SK-N-SH (cell line): ENCODE measurements at regions not wholly inside any gene's neighbourhood (a gene's known extent, or its start where the extent isn't known, plus 50 kb on each side); places are given as distances from the start of the nearest gene placed in this dataset.

Experiments
- CTCF ChIA-PET: fragments of 300-600, 350-600 bp; formaldehyde crosslinking; extraction: SDS; loops from one replicate; lab custom pipeline; 2021; lab: Yijun Ruan, JAX
- POLR2A ChIA-PET: fragments of 350-600 bp; sonication (Branson Sonifier 250); formaldehyde crosslinking; extraction: SDS; loops from one replicate; lab custom pipeline; 2020; ENCODE audit warnings: antibody characterized with exemption, inconsistent platforms; lab: Yijun Ruan, JAX
- DNase-seq: peaks from one replicate; pipeline ENCODE4 v3.0.0; 2012
- H2AFZ ChIP-seq: fragments of 200-600 bp; sonication (generic); 2 replicates; pipeline ENCODE4 v1.8.1; 2016; ENCODE audit warnings: antibody characterized with exemption, mild to moderate bottlenecking, low read depth
- H3F3A ChIP-seq: fragments of 200-600 bp; sonication (generic); replicated peaks from 2 replicates; pipeline ENCODE3; 2016; ENCODE audit warnings: antibody characterized with exemption, mild to moderate bottlenecking; ENCODE audit not compliant: insufficient read depth
- H3K27ac ChIP-seq, 2 experiments: fragments of 200-500 bp in 1 of 2; fragments of 200-600 bp in 1 of 2; sonication (Bioruptor generic) in 1 of 2; sonication (generic), shearing (Covaris generic) in 1 of 2; 2 replicates each; pipeline versions ENCODE4 v1.5.1 to v1.6.1; 2014 to 2016; ENCODE audit warnings: low read depth in 2 of 2, inconsistent platforms in 1 of 2, low read length in 1 of 2, mild to moderate bottlenecking in 1 of 2, mixed read lengths in 1 of 2
- H3K27me3 ChIP-seq: fragments of 200-600 bp; sonication (generic), shearing (Covaris generic); 2 replicates; pipeline ENCODE4 v1.6.1; 2016; ENCODE audit warnings: mixed run types; ENCODE audit not compliant: insufficient read depth
- H3K36me3 ChIP-seq, 2 experiments: fragments of 200-500 bp in 1 of 2; fragments of 200-600 bp in 1 of 2; sonication (Bioruptor generic) in 1 of 2; sonication (generic) in 1 of 2; replicated peaks in 1 of 2; 2 replicates each; pipeline versions ENCODE3 to v1.5.1; 2014 to 2016; ENCODE audit warnings: low read length in 1 of 2, mild to moderate bottlenecking in 1 of 2; ENCODE audit not compliant: insufficient read depth in 2 of 2, control insufficient read depth in 1 of 2
- H3K4me1 ChIP-seq, 2 experiments: fragments of 200-500 bp in 1 of 2; fragments of 200-600 bp in 1 of 2; sonication (Bioruptor generic) in 1 of 2; sonication (generic), shearing (Covaris generic) in 1 of 2; 2 replicates each; pipeline versions ENCODE4 v1.5.1 to v1.6.1; 2014 to 2016; ENCODE audit warnings: low read depth in 1 of 2, low read length in 1 of 2, mixed run types in 1 of 2; ENCODE audit not compliant: insufficient read depth in 2 of 2, control insufficient read depth in 1 of 2
- H3K4me2 ChIP-seq: fragments of 200-600 bp; sonication (generic), shearing (Covaris generic); 2 replicates; pipeline ENCODE4 v1.6.1; 2017; ENCODE audit warnings: mixed run types
- H3K4me3 ChIP-seq, 2 experiments: fragments of 200-500 bp in 1 of 2; fragments of 200-600 bp in 1 of 2; sonication (Bioruptor generic) in 1 of 2; sonication (generic), shearing (Covaris generic) in 1 of 2; 2 replicates each; pipeline versions ENCODE4 v1.5.1 to v1.8.1; 2014 to 2016; ENCODE audit warnings: low read depth in 2 of 2, inconsistent platforms in 1 of 2, low read length in 1 of 2, mild to moderate bottlenecking in 1 of 2, mixed read lengths in 1 of 2, moderate library complexity in 1 of 2
- H3K79me2 ChIP-seq: fragments of 200-600 bp; sonication (generic); 2 replicates; pipeline ENCODE4 v1.8.1; 2017; ENCODE audit warnings: mild to moderate bottlenecking; ENCODE audit not compliant: insufficient read depth
- H3K9ac ChIP-seq: fragments of 200-600 bp; sonication (generic); 2 replicates; pipeline ENCODE4 v1.6.1; 2017; ENCODE audit warnings: mixed run types
- H3K9me2 ChIP-seq: fragments of 200-600 bp; sonication (generic); 2 replicates; pipeline ENCODE4 v1.6.1; 2017; ENCODE audit warnings: mixed run types
- H3K9me3 ChIP-seq: fragments of 200-600 bp; sonication (generic); 2 replicates; pipeline ENCODE4 v1.6.1; 2017; ENCODE audit warnings: mixed run types, mild to moderate bottlenecking, moderate library complexity
- H4K20me1 ChIP-seq: fragments of 200-600 bp; sonication (generic); 2 replicates; pipeline ENCODE4 v1.6.1; 2017; ENCODE audit warnings: mild to moderate bottlenecking, mixed run types; ENCODE audit not compliant: insufficient read depth
- ELF1 ChIP-seq: IDR thresholded peaks from 2 replicates; pipeline ENCODE4 v1.4.0; 2012
- FOSL2 ChIP-seq: IDR thresholded peaks from 2 replicates; pipeline ENCODE4 v1.4.0; 2012; ENCODE audit warnings: low read depth, mild to moderate bottlenecking, moderate library complexity, borderline replicate concordance
- GABPA ChIP-seq: IDR thresholded peaks from 2 replicates; pipeline ENCODE4 v1.4.0; 2012; ENCODE audit warnings: low read depth, mild to moderate bottlenecking
- IRF3 ChIP-seq: fragments of 150-350 bp; IDR thresholded peaks from 2 replicates; pipeline ENCODE4 v1.6.1; 2016; ENCODE audit warnings: mild to moderate bottlenecking, low read depth, low read length
- JUND ChIP-seq: IDR thresholded peaks from 2 replicates; pipeline ENCODE4 v1.4.0; 2012
- MXI1 ChIP-seq: IDR thresholded peaks from 2 replicates; pipeline ENCODE4 v1.6.1; 2012; ENCODE audit warnings: mild to moderate bottlenecking, low read depth, low read length, improper control_type of control experiment
- NFIC ChIP-seq: IDR thresholded peaks from 2 replicates; pipeline ENCODE4 v1.4.0; 2012; ENCODE audit warnings: borderline replicate concordance
- NRF1 ChIP-seq: IDR thresholded peaks from 2 replicates; pipeline ENCODE4 v1.6.1; 2012; ENCODE audit warnings: low read depth, mild to moderate bottlenecking, low read length
- RCOR1 ChIP-seq: fragments of 150-350 bp; IDR thresholded peaks from 2 replicates; pipeline ENCODE4 v1.6.1; 2017; ENCODE audit warnings: antibody characterized with exemption, low read length
- RFX5 ChIP-seq: IDR thresholded peaks from 2 replicates; pipeline ENCODE4 v1.6.1; 2012; ENCODE audit warnings: mild to moderate bottlenecking, improper control_type of control experiment, low read length
- SMC3 ChIP-seq: IDR thresholded peaks from 2 replicates; pipeline ENCODE4 v1.6.1; 2012; ENCODE audit warnings: low read depth, low read length, improper control_type of control experiment
- TEAD4 ChIP-seq: IDR thresholded peaks from 2 replicates; pipeline ENCODE4 v1.4.0; 2012; ENCODE audit warnings: mild to moderate bottlenecking, borderline replicate concordance; ENCODE audit not compliant: insufficient read depth
- USF1 ChIP-seq: IDR thresholded peaks from 2 replicates; pipeline ENCODE4 v1.4.0; 2012; ENCODE audit warnings: low read depth, borderline replicate concordance
- YY1 ChIP-seq: IDR thresholded peaks from 2 replicates; pipeline ENCODE4 v1.4.0; 2012; ENCODE audit warnings: low read depth, mild to moderate bottlenecking
- ZBTB33 ChIP-seq: IDR thresholded peaks from 2 replicates; pipeline ENCODE4 v1.4.0; 2012; ENCODE audit warnings: low read depth, borderline replicate concordance
- WGBS: methylation state at CpG from one replicate; pipeline ENCODE4 v1.1.6; 2017; ENCODE audit warnings: low lambda C conversion rate; 5-methylcytosine and 5-hydroxymethylcytosine counted together
- TF ChIP-seq, protein P1 (sequence below): IDR thresholded peaks from 2 replicates; pipeline ENCODE4; 2012
- TF ChIP-seq, protein P2 (sequence below): IDR thresholded peaks from 2 replicates; pipeline ENCODE4 v1.4.0; 2012; ENCODE audit warnings: low read depth

- ChIA-PET CTCF (interaction anchor here (1.6 kb wide), 1 partner anchor 11 kb away, joined by 5 read pairs; no protein-coding TSS in a partner anchor), POLR2A (no interaction called here)
- Histone ChIP-seq H4K20me1 (no peaks in the 10 kb centered on the region), H3K27me3 (no peaks in the 10 kb centered on the region), H2AFZ (no peak overlapping the region), H3K4me2 (no peak overlapping the region), H3K9me3 (no peaks in the 10 kb centered on the region), H3K27ac (no peak overlapping the region), H3K9me2 (0 out of 2 replicates have a peak, but pooled peaks cover 4% of the 10 kb centered on the region), H3F3A (no peaks in the 10 kb centered on the region), H3K79me2 (no peaks in the 10 kb centered on the region), H3K9ac (no peak overlapping the region), H3K4me1 (no peaks in the 10 kb centered on the region), H3K36me3 (no peaks in the 10 kb centered on the region), H3K4me3 (no peak overlapping the region)
- TF ChIP-seq GABPA, result no peak
- no peak for TF ChIP-seq ELF1
- TF ChIP-seq, protein P1, sequence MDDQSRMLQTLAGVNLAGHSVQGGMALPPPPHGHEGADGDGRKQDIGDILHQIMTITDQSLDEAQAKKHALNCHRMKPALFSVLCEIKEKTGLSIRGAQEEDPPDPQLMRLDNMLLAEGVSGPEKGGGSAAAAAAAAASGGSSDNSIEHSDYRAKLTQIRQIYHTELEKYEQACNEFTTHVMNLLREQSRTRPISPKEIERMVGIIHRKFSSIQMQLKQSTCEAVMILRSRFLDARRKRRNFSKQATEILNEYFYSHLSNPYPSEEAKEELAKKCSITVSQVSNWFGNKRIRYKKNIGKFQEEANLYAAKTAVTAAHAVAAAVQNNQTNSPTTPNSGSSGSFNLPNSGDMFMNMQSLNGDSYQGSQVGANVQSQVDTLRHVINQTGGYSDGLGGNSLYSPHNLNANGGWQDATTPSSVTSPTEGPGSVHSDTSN, result 0 out of 2 replicates have a peak, but pooled peaks have one; percentile 8
- no peak for TF ChIP-seq MXI1
- no peak for TF ChIP-seq YY1
- DNase-seq, result no peak
- 0% methylated on average over 2 of the region's 2 CpGs for WGBS
Measured at GRCh38 chr5:113902917-113903660, 389.6 kb downstream of the YTHDC2 start.

GRCh38 chr5:113909782-113910181 is 396.3 kb downstream of the YTHDC2 start:
- H3K4me2 ChIP-seq, result no peak overlapping the region
- CTCF ChIA-PET, result no interaction called here

DNA sequence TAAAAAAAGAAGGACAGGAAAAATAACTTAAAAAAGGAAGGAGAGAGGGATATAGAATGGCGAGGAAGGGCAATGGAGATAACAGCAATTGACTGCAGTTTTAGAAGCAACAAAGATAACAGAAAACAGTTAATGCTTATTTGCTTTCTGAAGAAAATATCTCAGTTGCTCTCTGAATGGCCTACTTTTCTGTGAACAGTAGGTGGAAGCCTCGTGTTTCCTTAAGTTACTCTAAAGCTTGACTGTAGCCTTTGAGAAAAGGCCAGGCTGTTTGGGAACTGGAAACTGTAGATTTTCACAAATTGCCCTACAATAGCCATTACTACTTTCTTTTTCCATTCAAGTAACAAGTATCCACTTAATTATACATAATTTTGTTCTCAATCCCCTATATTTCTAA is 404.5 kb downstream of the YTHDC2 start:
- H3K9ac ChIP-seq, result no peak overlapping the region
- ChIA-PET CTCF (no interaction called here), POLR2A (no interaction called here)
- WGBS, result 0% methylated on average over 2 of the region's 2 CpGs
- H3K79me2 ChIP-seq, result no peaks in the 10 kb centered on the region
- no peaks in the 10 kb centered on the region for H3K36me3 ChIP-seq
- no peaks in the 10 kb centered on the region for H3K9me2 ChIP-seq
- H3K4me3 ChIP-seq, result no peak overlapping the region
- H3K4me2 ChIP-seq, result no peak overlapping the region
- no peak for DNase-seq
- H4K20me1 ChIP-seq, result no peaks in the 10 kb centered on the region
- no peak overlapping the region for H3K27ac ChIP-seq
- no peaks in the 10 kb centered on the region for H3K9me3 ChIP-seq
- H3K4me1 ChIP-seq, result no peaks in the 10 kb centered on the region
- no peaks in the 10 kb centered on the region for H3K27me3 ChIP-seq
- no peaks in the 10 kb centered on the region for H3F3A ChIP-seq
- H2AFZ ChIP-seq, result no peak overlapping the region
- TF ChIP-seq SMC3 (no peak), NFIC (no peak), USF1 (no peak), RCOR1 (no peak), FOSL2 (no peak), NRF1 (no peak), RFX5 (no peak), JUND (no peak), IRF3 (no peak), ELF1 (no peak), ZBTB33 (no peak)
- TF ChIP-seq, protein P2, sequence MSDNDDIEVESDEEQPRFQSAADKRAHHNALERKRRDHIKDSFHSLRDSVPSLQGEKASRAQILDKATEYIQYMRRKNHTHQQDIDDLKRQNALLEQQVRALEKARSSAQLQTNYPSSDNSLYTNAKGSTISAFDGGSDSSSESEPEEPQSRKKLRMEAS, result no peak

More at GRCh38 chr5:113909782-113910181, 396.3 kb downstream of the YTHDC2 start:
- no peak overlapping the region for H3K9ac ChIP-seq
- no peak for TF ChIP-seq TEAD4
- TF ChIP-seq SMC3, result no peak
- no peak for TF ChIP-seq YY1
- H3K27ac ChIP-seq, result no peak overlapping the region
- H3F3A ChIP-seq, result no peaks in the 10 kb centered on the region
- 8% methylated on average over 6 of the region's 6 CpGs for WGBS
- POLR2A ChIA-PET, result no interaction called here
- no peak overlapping the region for H3K4me3 ChIP-seq
- H3K27me3 ChIP-seq, result no peaks in the 10 kb centered on the region
- H3K4me1 ChIP-seq, result no peaks in the 10 kb centered on the region
- H3K36me3 ChIP-seq, result no peaks in the 10 kb centered on the region
- 0 out of 2 replicates have a peak, but pooled peaks cover 4% of the 10 kb centered on the region for H3K9me2 ChIP-seq
- no peaks in the 10 kb centered on the region for H3K9me3 ChIP-seq
- DNase-seq, result no peak
- no peaks in the 10 kb centered on the region for H4K20me1 ChIP-seq
- no peaks in the 10 kb centered on the region for H3K79me2 ChIP-seq
- no peak overlapping the region for H2AFZ ChIP-seq
